GM19324 (cell line): ENCODE measurements at regions not wholly inside any gene's neighbourhood (a gene's known extent, or its start where the extent isn't known, plus 50 kb on each side); places are given as distances from the start of the nearest gene placed in this dataset.
"Not testable (repeated sequence)": the region's sequence is repeated elsewhere in the genome, so short reads cannot be mapped to it uniquely, and the experiment has no call there.

Source experiments
- ATAC-seq: cut with Tn5 transposase; IDR thresholded peaks from one replicate; pipeline ENCODE4 v1.9.1; 2021; ENCODE audit warnings: mild to moderate bottlenecking, moderate library complexity; ENCODE audit not compliant: unreplicated experiment, low FRiP score

- no peak for ATAC-seq
Measured at GRCh38 chr7:41438705-41439514, 264.0 kb downstream of the INHBA start.

- no peak for ATAC-seq
Measured at GRCh38 chr7:41437257-41438196, 265.4 kb downstream of the INHBA start.

- ATAC-seq: no peak
Measured at GRCh38 chr7:41436139-41436538, 266.8 kb downstream of the INHBA start.

GRCh38 chr7:41435020-41435419 is 267.9 kb downstream of the INHBA start:
- not testable (repeated sequence) for ATAC-seq

- no peak for ATAC-seq
Measured at GRCh38 chr7:41431671-41432070, 271.2 kb downstream of the INHBA start.

- no peak for ATAC-seq
Measured at GRCh38 chr7:41428381-41428780, 274.5 kb downstream of the INHBA start.

- no peak for ATAC-seq
Measured at GRCh38 chr7:41425926-41426325, 277.0 kb downstream of the INHBA start.

GRCh38 chr7:41421056-41421455 is 281.8 kb downstream of the INHBA start:
- no peak for ATAC-seq

- ATAC-seq: no peak
Measured at GRCh38 chr7:41420421-41420820, 282.5 kb downstream of the INHBA start.

- no peak for ATAC-seq
Measured at GRCh38 chr7:41418337-41418736, 284.6 kb downstream of the INHBA start.

GRCh38 chr7:41416208-41416595 is 286.7 kb downstream of the INHBA start:
- no peak for ATAC-seq

GRCh38 chr7:41415471-41416207 is 287.3 kb downstream of the INHBA start:
- ATAC-seq: no peak

- ATAC-seq: no peak
Measured at GRCh38 chr7:41415051-41415450, 287.8 kb downstream of the INHBA start.

- no peak for ATAC-seq
Measured at GRCh38 chr7:41404375-41405074, 298.4 kb downstream of the INHBA start.

GRCh38 chr7:41403291-41403690 is 299.6 kb downstream of the INHBA start:
- no peak for ATAC-seq

GRCh38 chr7:41401833-41402232 is 301.1 kb downstream of the INHBA start:
- no peak for ATAC-seq

- no peak for ATAC-seq
Measured at GRCh38 chr7:41399171-41399570, 303.7 kb downstream of the INHBA start.

- ATAC-seq: no peak
Measured at GRCh38 chr7:41391818-41392217, 311.1 kb downstream of the INHBA start.

GRCh38 chr7:41388933-41389332 is 314.0 kb downstream of the INHBA start:
- ATAC-seq: not testable (repeated sequence)

GRCh38 chr7:41385996-41386395 is 316.9 kb downstream of the INHBA start:
- ATAC-seq: no peak
